Gastroesophageal sphincter (tissue), 4 donors: ENCODE measurements at regions not wholly inside any gene's neighbourhood (a gene's known extent, or its start where the extent isn't known, plus 50 kb on each side); places are given as distances from the start of the nearest gene placed in this dataset.
A peak's percentile ranks its signal among the peaks of the same experiment; 100 is the strongest.

Experiments
- ATAC-seq: fragments of 150-250 bp; one replicate; pipeline ENCODE4 v1.9.1; 2016; ENCODE audit warnings: mild to moderate bottlenecking, moderate library complexity
- H3K27ac ChIP-seq, 4 donors: fragments of 200-600 bp; sonication (generic) in 3 of 4; 1 replicate in 3 of 4; 2 replicates in 1 of 4; pipeline ENCODE4 v1.5.1; 2016 to 2019
- H3K27me3 ChIP-seq: fragments of 200-600 bp; sonication (generic); one replicate; pipeline ENCODE4 v1.5.1; 2019
- H3K36me3 ChIP-seq, 2 donors: fragments of 200-600 bp; sonication (generic); one replicate each; pipeline ENCODE4 v1.5.1; 2019; ENCODE audit warnings: control low read depth in 1 of 2
- H3K4me1 ChIP-seq, 3 donors: fragments of 200-600 bp; sonication (generic); 1 replicate in 2 of 3; 2 replicates in 1 of 3; pipeline ENCODE4 v1.5.1; 2016 to 2019; ENCODE audit warnings: control low read depth in 2 of 3
- H3K4me3 ChIP-seq, 2 donors: fragments of 200-600 bp; sonication (generic); one replicate each; pipeline ENCODE4 v1.5.1; 2019; ENCODE audit warnings: mild to moderate bottlenecking in 1 of 2, moderate library complexity in 1 of 2
- H3K9me3 ChIP-seq, 3 donors: fragments of 200-600 bp; sonication (generic); one replicate each; pipeline ENCODE4 v1.5.1; 2017 to 2019; ENCODE audit warnings: control low read depth in 2 of 3
- CTCF ChIP-seq, 4 experiments: fragments of 200-600 bp in 2 of 4; fragments of 450-650 bp in 2 of 4; sonication (generic) in 1 of 4; IDR thresholded peaks; one replicate each; pipeline ENCODE4 v1.5.1; 2017 to 2019; ENCODE audit warnings: antibody characterized with exemption in 4 of 4, mild to moderate bottlenecking in 2 of 4, moderate library complexity in 2 of 4
- EP300 ChIP-seq: sonication (generic); formaldehyde crosslinking; IDR thresholded peaks from one replicate; pipeline ENCODE4 v1.6.1; 2017; ENCODE audit warnings: antibody characterized with exemption, mild to moderate bottlenecking
- POLR2A ChIP-seq, 2 donors: fragments of 450-650 bp; IDR thresholded peaks; one replicate each; pipeline ENCODE4 v1.6.1; 2017; ENCODE audit warnings: antibody characterized with exemption in 2 of 2, mild to moderate bottlenecking in 2 of 2, moderate library complexity in 1 of 2
- POLR2AphosphoS5 ChIP-seq: sonication (generic); formaldehyde crosslinking; IDR thresholded peaks from one replicate; pipeline ENCODE4 v1.6.1; 2017; ENCODE audit warnings: antibody characterized with exemption
- whole genome bisulfite sequencing, 2 donors: methylation state at CpG; one replicate each; pipeline ENCODE4 v1.1.5; 2018; ENCODE audit warnings: low coverage in 1 of 2; 5-methylcytosine and 5-hydroxymethylcytosine counted together

DNA sequence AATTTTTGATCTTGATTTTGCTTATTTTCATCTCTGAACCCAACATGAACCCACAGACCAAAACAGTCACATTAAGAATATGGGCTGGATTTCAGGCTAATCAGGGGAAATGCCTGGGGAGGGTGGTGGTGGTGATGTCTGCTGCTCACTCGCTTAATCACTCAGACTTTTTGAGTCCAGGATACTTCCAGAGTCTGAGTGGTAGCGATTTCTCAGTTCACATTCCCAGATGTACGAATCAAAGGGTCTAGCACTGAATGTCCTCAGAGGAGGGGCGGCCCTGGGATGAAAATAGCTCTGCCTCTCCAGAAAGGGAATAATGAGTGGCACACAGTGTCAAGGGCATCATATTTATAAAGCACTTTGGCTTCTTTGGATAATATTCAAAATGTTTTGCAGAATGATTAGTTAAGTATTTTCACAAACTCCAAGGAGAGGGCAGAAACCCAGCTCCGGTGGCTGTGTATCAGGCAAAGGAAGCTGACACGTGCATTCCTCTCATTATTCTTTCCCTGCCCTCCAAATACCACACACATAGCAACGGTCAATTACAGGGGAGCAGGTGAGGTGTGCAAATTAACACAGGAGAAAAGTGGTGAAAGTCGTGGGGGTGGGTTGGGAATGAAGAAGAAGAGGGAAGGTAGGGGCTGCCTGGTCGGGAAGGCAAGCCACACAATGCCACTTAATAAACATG is 345.2 kb upstream of the RSPO3 start:
- H3K36me3 ChIP-seq, result no peaks in the 10 kb centered on the region
- H3K27me3 ChIP-seq, result no peaks in the 10 kb centered on the region
- peak; percentile 83 for ATAC-seq
- H3K27ac ChIP-seq, result peak overlapping the region; percentile 55 to 71 (median 66)
- TF ChIP-seq POLR2A (IDR thresholded peaks at IDR 0.05) (no peak), POLR2AphosphoS5 (no peak), CTCF (IDR thresholded peaks at IDR 0.05) (no peak), EP300 (no peak)
- H3K9me3 ChIP-seq, result no peaks in the 10 kb centered on the region
- 26 to 42% methylated on average over 6 to 7 of the region's 9 CpGs for WGBS, 2 donors
- H3K4me3 ChIP-seq, result no peak overlapping the region
- peaks cover 0 to 43% (median 2%) of the 10 kb centered on the region in 3 donors for H3K4me1 ChIP-seq

GRCh38 chr6:126779331-126779730 is 339.1 kb upstream of the RSPO3 start:
- Histone ChIP-seq H3K36me3 (no peaks in the 10 kb centered on the region), H3K4me3 (no peak overlapping the region), H3K27ac (no peak overlapping the region), H3K9me3 (no peaks in the 10 kb centered on the region), H3K27me3 (no peaks in the 10 kb centered on the region), H3K4me1 (peaks cover 0 to 35% (median 0%) of the 10 kb centered on the region in 3 donors)
- WGBS, 2 donors, result 61 to 74% methylated on average over 2 to 3 of the region's 3 CpGs
- no peak for ATAC-seq
- no peak for TF ChIP-seq POLR2AphosphoS5
- no peak for TF ChIP-seq CTCF (IDR thresholded peaks at IDR 0.05)
- TF ChIP-seq POLR2A (IDR thresholded peaks at IDR 0.05), result no peak
- TF ChIP-seq EP300, result no peak

GRCh38 chr6:126781582-126781981 is 336.9 kb upstream of the RSPO3 start:
- H3K4me3 ChIP-seq, result no peak overlapping the region
- peaks cover 0 to 35% (median 3%) of the 10 kb centered on the region in 3 donors for H3K4me1 ChIP-seq
- no peaks in the 10 kb centered on the region for H3K36me3 ChIP-seq
- no peak for ATAC-seq
- peak overlapping the region in 1 of 4 donors; percentile 0 for H3K27ac ChIP-seq
- no peak for TF ChIP-seq EP300
- TF ChIP-seq POLR2AphosphoS5, result no peak
- TF ChIP-seq CTCF (IDR thresholded peaks at IDR 0.05), result no peak
- no peak for TF ChIP-seq POLR2A (IDR thresholded peaks at IDR 0.05)
- no peaks in the 10 kb centered on the region for H3K27me3 ChIP-seq
- no peaks in the 10 kb centered on the region for H3K9me3 ChIP-seq
- 94 to 100% methylated on average over 2 of the region's 2 CpGs for WGBS, 2 donors

DNA sequence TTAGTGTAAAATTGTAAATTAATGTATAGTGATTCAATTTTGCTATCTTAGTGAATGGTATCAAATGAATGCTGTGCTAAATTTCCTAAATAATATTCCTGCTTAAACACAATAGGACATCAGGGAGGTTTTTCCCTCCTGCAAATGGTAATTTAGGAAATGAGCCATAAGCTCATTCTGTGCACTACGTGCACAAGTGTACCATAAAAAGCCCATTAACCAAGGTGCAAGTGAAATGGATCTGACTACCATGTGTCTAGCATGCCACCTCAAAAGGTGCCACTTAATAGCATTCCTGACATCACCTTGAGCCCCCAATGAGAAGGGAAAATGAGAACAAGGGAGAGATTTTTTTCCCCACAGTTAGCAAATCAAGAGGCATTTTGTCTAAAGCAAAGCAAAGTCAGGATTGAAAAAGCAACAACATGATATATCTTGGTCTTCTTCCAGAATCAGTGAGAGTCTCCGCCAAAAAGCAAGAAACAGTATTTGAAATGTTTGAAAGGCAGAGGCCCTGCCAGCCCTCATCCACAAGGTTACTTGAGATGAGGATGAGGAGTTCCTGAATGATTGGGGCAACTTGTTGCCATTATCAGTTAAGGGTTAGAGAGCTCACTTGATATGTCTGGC is 334.2 kb upstream of the RSPO3 start:
- TF ChIP-seq POLR2A (IDR thresholded peaks at IDR 0.05), result no peak
- no peak for TF ChIP-seq CTCF (IDR thresholded peaks at IDR 0.05)
- no peak for TF ChIP-seq POLR2AphosphoS5
- TF ChIP-seq EP300, result no peak
- Histone ChIP-seq H3K27ac (peak overlapping the region in 3 of 4 donors; percentile 53 to 66 (median 58)), H3K9me3 (no peaks in the 10 kb centered on the region), H3K36me3 (no peaks in the 10 kb centered on the region), H3K4me1 (peaks cover 0 to 44% (median 7%) of the 10 kb centered on the region in 3 donors), H3K27me3 (no peaks in the 10 kb centered on the region), H3K4me3 (no peak overlapping the region)
- WGBS, 2 donors, result 14 to 73% methylated on average over 1 to 2 of the region's 2 CpGs
- ATAC-seq, result no peak

- 36 to 43% methylated on average over 1 of the region's 1 CpG for WGBS, 2 donors
- Histone ChIP-seq H3K4me3 (no peak overlapping the region), H3K9me3 (no peaks in the 10 kb centered on the region), H3K27me3 (no peaks in the 10 kb centered on the region), H3K36me3 (no peaks in the 10 kb centered on the region), H3K4me1 (peaks cover 0 to 46% (median 7%) of the 10 kb centered on the region in 3 donors), H3K27ac (peak overlapping the region in 2 of 4 donors; percentile 33 to 47)
- TF ChIP-seq EP300 (no peak), CTCF (IDR thresholded peaks at IDR 0.05) (no peak), POLR2AphosphoS5 (no peak), POLR2A (IDR thresholded peaks at IDR 0.05) (no peak)
- no peak for ATAC-seq
Observed at GRCh38 chr6:126786262-126786661, 332.2 kb upstream of the RSPO3 start.
